ENCODE measurements at regions not wholly inside any gene's neighbourhood (a gene's known extent, or its start where the extent isn't known, plus 50 kb on each side); places are given as distances from the start of the nearest gene placed in this dataset.
A peak's percentile ranks its signal among the peaks of the same experiment; 100 is the strongest.

- DNase-seq (ENCODE audit: low read depth in 2 of 2) = no peak
These were observed 374.2 kb downstream of the EN1 start for GRCh38 chr2:118473241-118473640.

GRCh38 chr2:118470297-118470696, 377.2 kb downstream of the EN1 start:
- DNase-seq (ENCODE audit: low read depth in 2 of 2) = no peak

GRCh38 chr2:118469103-118469502, 378.3 kb downstream of the EN1 start:
- no peak for DNase-seq (ENCODE audit: low read depth in 2 of 2)

GRCh38 chr2:118464546-118465265, 376.4 kb downstream of the INSIG2 start:
- no peak for DNase-seq (ENCODE audit: low read depth in 2 of 2)

GRCh38 chr2:118464046-118464445, 375.8 kb downstream of the INSIG2 start:
- no peak for DNase-seq (ENCODE audit: low read depth in 2 of 2)

GRCh38 chr2:118460425-118460824, 372.2 kb downstream of the INSIG2 start:
- DNase-seq (ENCODE audit: low read depth in 2 of 2) = no peak

- no peak for DNase-seq (ENCODE audit: low read depth in 2 of 2)
These were observed 371.2 kb downstream of the INSIG2 start for GRCh38 chr2:118459426-118459825.

- DNase-seq (ENCODE audit: low read depth in 2 of 2) = no peak
These were observed 369.7 kb downstream of the INSIG2 start for GRCh38 chr2:118457951-118458350.

- DNase-seq (ENCODE audit: low read depth in 2 of 2) = no peak
These were observed 361.1 kb downstream of the INSIG2 start for GRCh38 chr2:118449401-118449800.

GRCh38 chr2:118443596-118443995, 355.3 kb downstream of the INSIG2 start:
- DNase-seq (ENCODE audit: low read depth in 2 of 2) = peak; percentile 18 to 51

GRCh38 chr2:118442996-118443553, 354.8 kb downstream of the INSIG2 start:
- DNase-seq (ENCODE audit: low read depth in 2 of 2) = no peak

- no peak for DNase-seq (ENCODE audit: low read depth in 2 of 2)
These were observed 353.8 kb downstream of the INSIG2 start for GRCh38 chr2:118442046-118442445.

GRCh38 chr2:118440404-118441098, 352.3 kb downstream of the INSIG2 start:
- DNase-seq (ENCODE audit: low read depth in 2 of 2) = no peak

GRCh38 chr2:118437501-118437900, 349.2 kb downstream of the INSIG2 start:
- DNase-seq (ENCODE audit: low read depth in 2 of 2) = no peak

- no peak for DNase-seq (ENCODE audit: low read depth in 2 of 2)
These were observed 343.7 kb downstream of the INSIG2 start for GRCh38 chr2:118431997-118432396.

- no peak for DNase-seq (ENCODE audit: low read depth in 2 of 2)
These were observed 343.3 kb downstream of the INSIG2 start for GRCh38 chr2:118431586-118431985.

GRCh38 chr2:118431165-118431517, 342.9 kb downstream of the INSIG2 start:
- peak in 1 of 2 donors; percentile 21 for DNase-seq (ENCODE audit: low read depth in 2 of 2)

GRCh38 chr2:118430510-118431164, 342.4 kb downstream of the INSIG2 start:
- peak; percentile 66 to 78 for DNase-seq (ENCODE audit: low read depth in 2 of 2)

GRCh38 chr2:118425191-118425590, 336.9 kb downstream of the INSIG2 start:
- DNase-seq (ENCODE audit: low read depth in 2 of 2) = no peak

- DNase-seq (ENCODE audit: low read depth in 2 of 2) = no peak
These were observed 335.5 kb downstream of the INSIG2 start for GRCh38 chr2:118423776-118424175.

GRCh38 chr2:118421648-118422047, 333.4 kb downstream of the INSIG2 start:
- no peak for DNase-seq (ENCODE audit: low read depth in 2 of 2)

GRCh38 chr2:118417406-118418120, 329.3 kb downstream of the INSIG2 start:
- DNase-seq (ENCODE audit: low read depth in 2 of 2) = no peak
